Adrenal gland (tissue), 9 donors: ENCODE measurements at regions not wholly inside any gene's neighbourhood (a gene's known extent, or its start where the extent isn't known, plus 50 kb on each side); places are given as distances from the start of the nearest gene placed in this dataset.

Experiments used
- DNase-seq, 7 donors: peaks; one replicate each; pipeline ENCODE4 v3.0.0-alpha.2; 2019 to 2020
- H3K27ac ChIP-seq, 5 donors: fragments of 200-600 bp; sonication (generic) in 4 of 5; 1 replicate in 3 of 5; 2 replicates in 2 of 5; pipeline versions ENCODE4 v1.5.1 to v1.8.0; 2016 to 2020; ENCODE audit warnings: mild to moderate bottlenecking in 1 of 5
- H3K27me3 ChIP-seq: fragments of 200-600 bp; 2 replicates; pipeline ENCODE4 v1.8.0; 2021
- H3K36me3 ChIP-seq, 2 donors: fragments of 200-600 bp; replicated peaks in 1 of 2; 1 replicate in 1 of 2; 2 replicates in 1 of 2; pipeline versions ENCODE4 v1.5.1 to v1.8.0; 2018 to 2022
- H3K4me1 ChIP-seq, 2 donors: fragments of 200-600 bp; replicated peaks in 1 of 2; 1 replicate in 1 of 2; 2 replicates in 1 of 2; pipeline versions ENCODE4 v1.5.1 to v1.8.0; 2018 to 2021
- H3K4me3 ChIP-seq, 4 donors: fragments of 200-600 bp; sonication (generic) in 3 of 4; one replicate each; pipeline ENCODE4 v1.5.1; 2016 to 2018
- H3K9me3 ChIP-seq, 3 donors: fragments of 200-600 bp; sonication (generic) in 1 of 3; replicated peaks in 1 of 3; 1 replicate in 2 of 3; 2 replicates in 1 of 3; pipeline versions ENCODE4 v1.5.1 to v1.8.0; 2016 to 2021
- POLR2A ChIP-seq, 2 donors: fragments of 450-650 bp; IDR thresholded peaks; one replicate each; pipeline ENCODE4 v1.6.1; 2017; ENCODE audit warnings: antibody characterized with exemption in 2 of 2, mild to moderate bottlenecking in 2 of 2, moderate library complexity in 1 of 2
- WGBS, 4 donors: extraction: QIAGEN DNeasy Blood & Tissue Kit in 2 of 4; methylation state at CpG; one replicate each; pipeline versions ENCODE4 v1.1.5 to v1.1.7; 2013 to 2017; 5-methylcytosine and 5-hydroxymethylcytosine counted together
- intact Hi-C, 2 donors: fragments of 100-400 bp; cut with DNase I; formaldehyde crosslinking; loops; one replicate each; pipeline versions ENCODE4 v1.14.1 to v1.15.0; 2022 to 2023
- TF ChIP-seq, protein P1 (sequence below), 6 experiments: fragments of 450-650 bp in 4 of 6; fragments of 200-600 bp in 2 of 6; sonication (generic) in 1 of 6; IDR thresholded peaks; 1 replicate in 5 of 6; 2 replicates in 1 of 6; pipeline versions ENCODE4 v1.5.1 to v1.8.0; 2016 to 2021; ENCODE audit warnings: antibody characterized with exemption in 6 of 6, mild to moderate bottlenecking in 2 of 6, moderate library complexity in 1 of 6
- donor health status: healthy with polysubstance abuse.
- donor health status: Bipolar disorder and iron deficiency.
- donor health status: DM: yes; HTN: yes; CAD: no.
- donor health status: DM: no; HTN: no; CAD: no.
- donor health status: DM: no; HTN: no; CAD: no.

DNA sequence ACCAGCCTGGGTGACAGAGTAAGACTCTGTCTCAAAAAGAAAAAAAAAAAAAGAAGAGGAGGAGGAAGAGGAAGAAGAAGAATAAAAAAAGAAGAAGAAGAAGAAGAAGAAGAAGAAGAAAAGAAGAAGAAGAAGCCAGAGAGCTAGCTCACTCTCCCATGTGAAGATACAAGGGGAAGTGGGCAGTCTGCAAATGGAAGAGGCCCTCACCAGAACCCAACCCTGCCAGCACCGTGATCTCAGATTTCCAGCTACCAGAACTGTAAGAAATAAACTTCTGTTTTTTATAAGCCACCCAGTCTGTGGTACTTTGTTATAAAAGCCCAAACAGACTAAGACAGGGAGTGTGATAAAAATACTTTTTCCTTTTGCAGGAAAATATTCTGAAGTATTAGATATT is 130.7 kb downstream of the ETNK1 start:
- no peaks in the 10 kb centered on the region for H3K9me3 ChIP-seq
- H3K36me3 ChIP-seq, result no peaks in the 10 kb centered on the region
- WGBS, 4 donors, result 61 to 73% (median 64%) methylated on average over 1 of the region's 1 CpG
- H3K4me3 ChIP-seq, result no peak overlapping the region
- H3K4me1 ChIP-seq, result no peaks in the 10 kb centered on the region
- DNase-seq, result no peak
- intact Hi-C loops, result no loop called here
- no peak overlapping the region for H3K27ac ChIP-seq
- no peaks in the 10 kb centered on the region for H3K27me3 ChIP-seq
- TF ChIP-seq, protein P1, sequence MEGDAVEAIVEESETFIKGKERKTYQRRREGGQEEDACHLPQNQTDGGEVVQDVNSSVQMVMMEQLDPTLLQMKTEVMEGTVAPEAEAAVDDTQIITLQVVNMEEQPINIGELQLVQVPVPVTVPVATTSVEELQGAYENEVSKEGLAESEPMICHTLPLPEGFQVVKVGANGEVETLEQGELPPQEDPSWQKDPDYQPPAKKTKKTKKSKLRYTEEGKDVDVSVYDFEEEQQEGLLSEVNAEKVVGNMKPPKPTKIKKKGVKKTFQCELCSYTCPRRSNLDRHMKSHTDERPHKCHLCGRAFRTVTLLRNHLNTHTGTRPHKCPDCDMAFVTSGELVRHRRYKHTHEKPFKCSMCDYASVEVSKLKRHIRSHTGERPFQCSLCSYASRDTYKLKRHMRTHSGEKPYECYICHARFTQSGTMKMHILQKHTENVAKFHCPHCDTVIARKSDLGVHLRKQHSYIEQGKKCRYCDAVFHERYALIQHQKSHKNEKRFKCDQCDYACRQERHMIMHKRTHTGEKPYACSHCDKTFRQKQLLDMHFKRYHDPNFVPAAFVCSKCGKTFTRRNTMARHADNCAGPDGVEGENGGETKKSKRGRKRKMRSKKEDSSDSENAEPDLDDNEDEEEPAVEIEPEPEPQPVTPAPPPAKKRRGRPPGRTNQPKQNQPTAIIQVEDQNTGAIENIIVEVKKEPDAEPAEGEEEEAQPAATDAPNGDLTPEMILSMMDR (IDR thresholded peaks at IDR 0.05), result no peak
- TF ChIP-seq POLR2A (IDR thresholded peaks at IDR 0.05), result no peak

DNA sequence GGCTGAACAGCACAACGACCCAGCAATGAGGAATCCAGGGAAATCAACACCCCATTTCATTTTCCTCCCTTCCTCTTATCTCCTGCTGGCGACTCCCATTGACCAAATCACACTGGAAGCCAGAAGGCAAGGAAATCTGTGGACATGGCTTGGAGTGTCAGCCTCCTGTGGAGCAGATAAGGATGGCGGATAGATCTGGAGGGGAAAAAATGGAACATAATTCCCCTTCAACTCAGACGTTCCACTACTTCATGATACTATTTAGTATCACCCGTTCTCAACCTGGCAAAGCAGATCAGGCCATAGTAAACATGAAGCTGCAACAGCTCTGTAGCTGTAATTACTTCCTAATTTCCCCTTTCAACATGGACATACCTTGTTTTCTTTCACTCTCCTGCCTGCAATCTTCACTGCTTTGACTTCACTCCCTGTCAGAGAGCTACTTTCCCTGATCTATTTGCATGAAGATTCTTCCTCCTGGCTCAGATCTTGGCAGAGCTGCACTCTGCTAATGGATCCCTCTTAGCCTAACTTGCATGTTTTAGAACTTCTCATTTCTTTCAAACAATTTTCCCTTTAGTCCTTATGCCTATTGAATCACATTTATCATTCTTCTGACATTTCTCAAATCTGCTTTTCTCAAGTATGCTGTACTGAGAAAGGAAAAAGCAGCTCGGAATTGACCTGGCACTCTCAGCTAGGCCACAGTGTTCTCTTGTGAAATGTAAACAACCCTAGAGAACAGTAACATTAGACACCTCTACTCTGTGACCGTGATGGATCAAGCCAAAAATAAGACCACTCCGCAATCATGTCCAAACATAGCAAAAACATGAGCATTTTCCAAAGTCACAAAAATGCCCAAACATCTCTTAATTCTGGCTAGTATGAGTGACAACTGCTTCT is 135.1 kb downstream of the ETNK1 start:
- TF ChIP-seq POLR2A (IDR thresholded peaks at IDR 0.05), result no peak
- TF ChIP-seq, protein P1 (IDR thresholded peaks at IDR 0.05), result no peak
- 55 to 71% (median 59%) methylated on average over 8 of the region's 8 CpGs for WGBS, 4 donors
- intact Hi-C loops, result no loop called here
- Histone ChIP-seq H3K4me1 (no peaks in the 10 kb centered on the region), H3K27ac (peak overlapping the region in 1 of 5 donors; percentile 51), H3K27me3 (no peaks in the 10 kb centered on the region), H3K4me3 (no peak overlapping the region), H3K36me3 (no peaks in the 10 kb centered on the region), H3K9me3 (no peaks in the 10 kb centered on the region)
- no peak for DNase-seq

DNA sequence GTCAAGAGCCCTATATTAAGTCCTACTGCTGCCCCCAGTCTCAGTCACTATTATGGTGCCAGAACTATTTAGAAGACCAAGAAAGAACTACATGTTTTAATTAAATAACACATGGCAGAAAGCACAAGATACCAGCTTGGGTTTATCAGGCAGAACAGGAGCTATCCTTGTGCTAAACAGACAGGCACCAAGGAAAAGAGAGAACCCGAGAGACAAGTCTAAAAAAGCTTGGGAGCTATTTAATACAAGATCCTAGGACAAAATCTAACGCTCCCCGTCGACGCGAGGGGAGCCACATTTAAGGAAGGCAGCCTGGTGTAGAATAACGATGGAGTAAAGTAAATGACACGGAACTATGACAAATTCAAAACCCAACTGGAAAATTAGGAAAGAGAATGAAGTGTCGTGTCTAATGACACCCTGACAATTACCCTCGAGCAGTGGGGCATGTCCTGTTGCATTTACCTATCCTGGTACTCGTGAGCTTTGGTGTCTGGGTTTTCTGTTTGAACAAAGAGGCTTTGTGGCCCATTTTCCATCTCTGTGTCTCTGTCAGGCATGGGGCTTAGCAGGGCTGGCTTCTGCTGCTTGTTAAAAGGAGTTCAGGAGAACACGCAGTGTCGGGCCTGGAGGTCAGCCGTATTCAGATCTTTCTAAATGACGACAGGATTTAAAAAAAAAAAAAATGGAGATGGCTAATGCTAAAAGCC is 140.6 kb downstream of the ETNK1 start:
- DNase-seq, result no peak
- intact Hi-C loops, result no loop called here
- Histone ChIP-seq H3K4me3 (no peak overlapping the region), H3K36me3 (no peaks in the 10 kb centered on the region), H3K4me1 (no peaks in the 10 kb centered on the region), H3K9me3 (no peaks in the 10 kb centered on the region), H3K27me3 (no peaks in the 10 kb centered on the region), H3K27ac (no peak overlapping the region)
- 71 to 80% (median 76%) methylated on average over 15 of the region's 15 CpGs for WGBS, 4 donors
- TF ChIP-seq, protein P1 (IDR thresholded peaks at IDR 0.05), result no peak
- no peak for TF ChIP-seq POLR2A (IDR thresholded peaks at IDR 0.05)

DNA sequence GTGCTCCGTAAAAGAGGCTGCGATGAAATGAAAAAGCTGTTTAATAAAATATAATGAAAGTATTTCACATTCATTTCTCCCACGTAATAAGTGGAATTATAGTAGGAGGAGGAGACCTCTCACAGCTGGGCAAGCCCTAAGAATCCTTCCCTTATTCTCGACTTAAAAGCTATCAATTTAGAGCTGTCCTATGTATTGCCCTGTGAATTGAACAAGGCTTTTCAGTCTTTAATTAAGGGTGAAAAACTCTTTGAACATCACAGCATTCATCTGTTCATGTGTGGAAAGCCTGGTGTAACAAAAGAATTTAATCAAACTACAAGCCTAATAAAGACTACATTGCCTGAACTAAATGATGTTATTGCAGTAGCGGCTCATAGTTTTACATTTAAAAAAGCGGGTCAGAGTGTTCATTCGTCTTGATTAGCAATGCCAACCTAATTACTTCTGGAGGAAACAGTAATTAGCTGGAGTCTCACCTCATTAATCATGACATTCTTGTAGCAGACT is 142.0 kb downstream of the ETNK1 start:
- Histone ChIP-seq H3K4me3 (no peak overlapping the region), H3K4me1 (no peaks in the 10 kb centered on the region), H3K36me3 (no peaks in the 10 kb centered on the region), H3K27me3 (no peaks in the 10 kb centered on the region), H3K9me3 (no peaks in the 10 kb centered on the region), H3K27ac (no peak overlapping the region)
- TF ChIP-seq, protein P1 (IDR thresholded peaks at IDR 0.05), result no peak
- TF ChIP-seq POLR2A (IDR thresholded peaks at IDR 0.05), result no peak
- no peak for DNase-seq
- intact Hi-C loops, result no loop called here
- 61 to 67% (median 62%) methylated on average over 7 of the region's 7 CpGs for WGBS, 4 donors
